ENCODE measurements at regions not wholly inside any gene's neighbourhood (a gene's known extent, or its start where the extent isn't known, plus 50 kb on each side); places are given as distances from the start of the nearest gene placed in this dataset.
"Not testable (repeated sequence)": the region's sequence is repeated elsewhere in the genome, so short reads cannot be mapped to it uniquely, and the experiment has no call there.

DNA sequence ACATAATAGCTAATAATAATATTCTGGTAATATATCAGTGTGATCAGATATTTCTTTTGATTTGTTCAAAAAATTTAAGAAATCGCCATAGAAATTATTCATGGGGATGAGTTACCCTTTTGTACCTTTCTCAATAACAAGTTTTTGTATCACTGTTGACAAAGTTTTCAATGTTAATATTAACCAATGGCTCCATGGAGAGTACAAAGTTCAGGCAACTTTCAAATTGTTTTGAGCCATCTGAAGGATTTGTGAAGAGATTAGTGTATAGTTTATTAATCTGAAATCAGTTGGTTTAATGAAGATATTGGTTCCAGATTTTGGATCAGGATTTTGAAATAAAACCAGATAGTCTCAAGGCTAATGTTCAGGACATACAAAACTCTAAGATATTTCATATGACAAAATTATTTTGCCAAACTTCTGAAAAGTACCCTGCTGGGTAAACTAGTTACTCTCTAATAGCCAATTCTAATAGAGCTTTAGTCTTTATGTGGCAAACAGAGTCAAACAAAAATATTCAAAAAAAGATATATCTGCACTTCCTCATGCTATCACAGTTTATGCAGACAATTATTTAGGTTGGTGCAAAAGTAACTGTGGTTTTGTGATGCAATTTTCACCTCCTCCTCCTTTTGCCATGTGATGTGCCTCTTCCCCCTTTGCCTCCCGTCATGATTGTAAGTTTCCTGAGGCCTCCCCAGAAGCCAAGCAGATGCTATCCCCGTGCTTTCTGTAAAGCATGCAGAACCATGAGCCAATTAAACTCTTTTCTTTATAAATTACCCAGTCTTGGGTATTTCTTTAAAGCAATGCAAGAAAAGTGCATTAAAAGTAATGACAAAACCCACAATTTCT lies 1105.0 kb downstream of the PLA2G4A start:
- no peak for DNase-seq

DNA sequence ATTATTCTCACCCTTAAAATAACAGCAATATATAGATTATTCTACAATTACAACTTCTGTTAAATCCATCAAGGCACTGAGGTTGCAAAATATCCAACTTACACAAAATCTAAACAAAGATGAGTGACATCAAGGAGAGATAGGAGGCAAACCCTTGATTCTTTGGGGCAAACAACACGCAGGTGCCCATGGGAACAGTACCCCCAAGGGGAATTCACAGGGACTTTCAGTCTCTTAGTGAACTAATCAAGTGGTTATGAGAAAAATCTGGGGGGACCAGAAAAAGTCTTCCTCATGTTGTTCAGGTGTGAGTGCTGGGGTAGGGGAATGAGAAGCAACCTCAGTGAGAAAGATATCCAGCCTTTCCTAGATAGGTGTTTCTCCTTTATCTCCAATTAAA lies 1107.9 kb downstream of the PLA2G4A start:
- DNase-seq, result no peak

DNA sequence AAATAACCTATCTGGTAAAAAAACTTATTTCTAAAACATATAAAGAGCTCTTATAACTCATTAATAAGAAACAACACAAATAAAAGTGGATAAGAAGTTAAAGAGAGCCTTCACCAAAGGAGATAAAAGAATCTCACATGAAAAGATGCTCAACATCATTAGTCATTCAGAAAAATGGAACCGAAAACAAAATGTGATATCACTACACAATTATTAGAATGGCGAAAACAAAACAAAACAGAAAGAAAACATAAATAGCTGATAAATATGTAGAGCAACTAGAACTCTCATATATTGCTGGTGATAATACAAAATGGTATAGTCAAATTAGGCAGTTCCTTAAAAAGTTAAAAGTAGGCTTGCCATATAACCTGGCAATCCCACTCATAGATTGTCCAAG lies 1109.3 kb downstream of the PLA2G4A start:
- no peak for DNase-seq

DNA sequence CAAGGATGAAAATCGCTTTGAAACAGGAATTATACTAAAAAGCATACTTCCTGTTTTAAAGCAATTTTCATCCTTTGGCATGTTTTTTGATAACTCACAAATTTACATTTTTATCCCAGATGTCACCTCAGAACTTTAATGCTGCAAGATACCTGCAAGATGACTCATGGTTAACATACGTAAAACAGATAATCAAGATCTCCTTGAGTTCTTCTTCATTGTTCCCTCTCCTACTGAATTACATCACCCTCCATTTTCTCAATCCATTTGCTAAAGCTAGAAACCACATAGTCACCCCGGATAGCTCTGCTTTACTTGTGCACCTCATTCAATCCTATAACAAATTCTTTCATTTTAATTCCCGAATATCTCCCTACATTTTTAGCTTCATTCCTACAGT lies 1114.2 kb downstream of the PLA2G4A start:
- DNase-seq, result no peak

DNA sequence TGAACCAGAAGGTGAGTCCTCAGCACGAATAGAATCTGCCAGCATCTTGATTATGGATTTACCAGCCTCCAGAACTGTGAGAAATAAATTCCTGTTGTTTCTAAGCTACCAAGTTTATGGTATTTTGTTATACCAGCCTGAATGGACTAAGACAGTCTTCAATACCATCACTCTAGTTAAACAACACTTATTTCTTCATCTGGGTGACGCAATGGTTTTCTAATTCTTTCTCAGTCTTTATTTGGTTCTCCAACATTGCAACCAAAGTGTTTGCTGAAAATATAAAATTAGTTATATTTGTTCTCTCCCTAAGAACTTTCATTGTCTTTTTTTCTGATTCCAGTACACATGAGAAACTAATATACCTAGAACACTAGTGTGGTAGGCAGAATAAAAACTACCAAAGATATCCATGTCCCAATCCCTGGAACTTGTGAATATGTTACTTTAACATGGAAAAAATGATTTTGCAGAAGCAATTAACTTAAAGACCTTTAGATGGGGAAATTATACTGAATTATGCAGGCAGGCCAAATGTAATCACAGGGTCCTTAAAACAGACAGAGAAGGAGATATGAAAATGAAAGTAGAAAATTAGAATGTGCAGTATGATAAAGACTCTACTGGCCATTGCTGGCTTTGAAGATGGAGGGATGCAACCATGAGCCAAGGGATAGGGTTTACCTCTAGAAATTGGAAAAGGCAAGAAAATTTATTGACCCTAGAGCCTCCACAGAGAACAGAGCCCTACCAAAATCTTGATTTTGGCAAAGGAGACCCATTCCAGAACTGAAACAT lies 1115.1 kb downstream of the PLA2G4A start:
- DNase-seq, result no peak

DNA sequence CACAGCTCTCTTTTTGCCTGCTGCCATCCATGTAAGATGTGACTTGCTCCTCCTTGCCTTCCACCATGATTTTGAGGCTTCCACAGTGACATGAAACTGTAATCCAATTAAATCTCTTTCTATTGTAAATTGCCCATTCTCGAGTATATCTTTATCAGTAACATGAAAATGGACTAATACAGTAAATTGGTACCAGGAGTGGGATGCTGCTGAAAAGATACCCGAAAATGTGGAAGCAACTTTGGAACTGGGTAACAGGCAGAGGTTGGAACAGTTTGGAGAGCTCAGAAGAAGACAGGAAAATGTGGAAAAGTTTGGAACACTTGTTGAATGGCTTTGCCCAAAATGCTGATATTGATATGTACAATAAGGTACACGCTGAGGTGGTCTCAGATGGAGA lies 1117.9 kb downstream of the PLA2G4A start:
- DNase-seq, result not testable (repeated sequence)

DNA sequence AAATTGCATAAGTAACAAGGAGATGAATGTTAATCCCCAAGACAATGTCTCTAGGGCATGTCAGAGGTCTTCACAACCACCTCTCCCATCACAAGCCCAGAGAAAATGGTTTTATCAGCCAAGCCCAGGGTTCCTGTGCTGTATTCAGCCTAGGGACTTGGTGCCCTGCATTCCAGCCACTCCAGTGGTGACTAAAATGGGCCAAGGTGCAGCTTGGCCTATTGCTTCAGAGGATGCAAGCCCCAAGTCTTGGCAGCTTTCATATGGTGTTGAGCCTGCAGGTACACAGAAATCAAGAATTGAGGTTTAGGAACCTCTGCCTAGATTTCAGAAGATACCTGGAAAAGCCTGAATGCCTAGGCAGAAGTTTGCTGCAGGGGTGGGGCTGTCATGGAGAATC lies 1118.6 kb downstream of the PLA2G4A start:
- DNase-seq, result no peak

DNA sequence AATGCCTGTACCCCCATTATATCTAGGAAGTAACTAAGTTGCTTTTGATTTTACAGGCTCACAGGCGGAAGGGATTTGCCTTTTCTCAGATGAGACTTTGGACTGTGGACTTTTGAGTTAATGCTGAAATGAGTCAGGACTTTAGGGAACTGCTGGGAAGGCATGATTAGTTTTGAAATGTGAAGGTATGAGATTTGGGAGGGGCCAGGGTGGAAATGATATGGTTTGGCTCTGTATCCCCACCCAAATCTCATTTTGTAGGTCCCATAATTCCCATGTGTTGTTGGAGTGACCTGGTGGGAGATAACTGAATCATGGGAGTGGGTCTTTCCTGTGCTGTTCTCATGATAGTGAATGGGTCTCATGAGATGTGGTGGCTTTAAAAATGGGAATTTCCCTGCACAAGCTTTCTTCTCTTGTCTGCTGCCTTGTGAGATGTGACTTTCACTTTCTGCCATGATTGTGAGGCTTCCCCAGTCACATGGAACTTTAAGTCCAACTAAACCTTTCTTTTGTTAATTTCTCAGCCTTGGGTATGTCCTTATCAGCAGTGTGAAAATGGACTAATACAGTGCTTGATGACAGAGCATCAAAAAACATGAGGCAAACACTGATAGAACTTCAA lies 1119.5 kb downstream of the PLA2G4A start:
- no peak for DNase-seq

DNA sequence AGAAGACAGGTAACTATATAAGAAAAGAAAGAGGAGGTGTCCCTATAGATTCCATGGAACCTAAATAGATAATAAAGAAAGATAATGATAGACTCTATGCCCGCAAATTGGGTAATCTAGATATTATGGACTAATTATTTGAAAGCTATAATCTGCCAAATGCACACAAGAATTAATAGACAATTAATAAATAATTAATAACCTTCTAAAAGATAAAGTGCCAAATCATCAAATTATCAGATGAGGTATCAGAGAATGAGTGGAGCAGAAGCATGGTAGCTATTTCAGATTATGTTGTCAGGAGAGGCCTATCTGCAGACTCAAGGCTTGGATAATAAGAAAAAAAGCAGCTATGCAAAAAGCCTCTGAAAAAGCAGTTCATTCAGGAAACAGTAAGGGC lies 1120.8 kb downstream of the PLA2G4A start:
- DNase-seq, result no peak

DNA sequence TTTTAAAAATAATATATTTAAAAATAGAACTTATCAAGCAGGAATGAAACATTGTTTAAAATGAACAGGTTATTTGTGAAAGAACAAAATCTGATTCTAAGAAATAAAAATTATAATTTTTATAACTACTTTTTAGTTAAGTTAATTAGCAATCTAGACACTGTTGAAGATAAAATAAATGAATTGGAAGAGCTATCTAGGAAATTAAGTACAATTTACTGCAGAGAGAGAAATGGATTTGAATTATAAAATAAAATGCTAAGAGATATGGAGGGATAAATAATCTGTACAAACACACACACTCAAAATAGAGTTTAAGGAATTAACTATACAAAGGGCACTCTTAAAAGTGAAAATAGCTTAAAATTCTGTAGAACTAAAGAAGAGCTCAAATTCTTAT lies 1123.1 kb downstream of the PLA2G4A start:
- no peak for DNase-seq

DNA sequence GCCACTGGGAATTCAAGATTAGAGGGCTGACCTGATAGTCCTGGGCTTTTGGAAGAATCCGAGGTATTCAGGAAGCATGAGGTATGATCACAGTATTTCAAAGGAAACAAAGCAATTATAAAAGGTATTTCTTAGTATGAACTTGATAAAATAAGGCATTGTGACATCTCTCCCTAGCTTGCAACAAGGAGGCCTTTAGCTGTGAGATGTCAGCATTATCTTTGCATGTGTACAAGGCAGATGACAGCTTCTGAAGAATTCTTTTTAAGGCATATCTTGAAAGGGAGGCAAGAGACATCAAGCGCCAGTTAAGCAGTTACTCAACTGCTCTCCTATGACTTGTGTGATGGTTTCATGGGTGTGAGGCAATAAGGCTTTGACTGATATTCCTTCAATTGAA lies 1123.7 kb downstream of the PLA2G4A start:
- no peak for DNase-seq

DNA sequence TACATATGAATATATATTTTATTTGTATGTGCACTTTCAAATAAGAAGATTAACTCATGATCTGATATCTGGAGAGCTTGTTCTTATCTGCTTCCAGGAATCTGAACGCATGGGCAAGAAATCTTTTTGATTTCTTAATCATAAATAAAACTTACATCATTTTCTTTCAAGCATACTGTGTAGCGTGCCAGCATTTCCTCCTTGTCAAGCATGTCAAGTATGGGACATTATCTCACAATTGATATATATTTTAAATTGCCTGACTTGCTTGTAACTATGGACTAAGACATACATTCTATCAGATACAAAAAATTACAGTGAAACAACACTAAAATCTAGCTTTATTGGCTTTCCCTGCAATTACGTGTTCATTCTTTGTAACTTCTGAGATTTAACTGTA lies 1128.2 kb downstream of the PLA2G4A start:
- DNase-seq, result no peak

DNA sequence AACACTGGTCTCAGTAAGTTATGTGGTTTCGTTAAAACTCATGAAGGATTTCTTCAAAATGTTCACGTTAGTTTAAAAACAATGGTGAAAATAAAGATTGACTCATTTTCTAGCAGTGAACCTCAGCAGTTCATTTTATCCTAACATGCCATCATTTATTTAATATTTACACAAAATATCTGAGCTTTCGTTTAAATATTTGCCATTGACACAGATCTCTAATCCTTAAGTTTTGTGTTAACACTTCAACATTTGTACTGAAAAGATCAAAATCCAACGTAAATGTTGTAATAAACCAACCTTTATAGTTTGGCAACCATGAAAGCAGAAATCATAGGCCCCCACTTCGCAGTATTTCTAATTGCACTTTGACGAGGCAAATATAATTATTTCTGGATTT lies 1129.5 kb downstream of the PLA2G4A start:
- no peak for DNase-seq

DNA sequence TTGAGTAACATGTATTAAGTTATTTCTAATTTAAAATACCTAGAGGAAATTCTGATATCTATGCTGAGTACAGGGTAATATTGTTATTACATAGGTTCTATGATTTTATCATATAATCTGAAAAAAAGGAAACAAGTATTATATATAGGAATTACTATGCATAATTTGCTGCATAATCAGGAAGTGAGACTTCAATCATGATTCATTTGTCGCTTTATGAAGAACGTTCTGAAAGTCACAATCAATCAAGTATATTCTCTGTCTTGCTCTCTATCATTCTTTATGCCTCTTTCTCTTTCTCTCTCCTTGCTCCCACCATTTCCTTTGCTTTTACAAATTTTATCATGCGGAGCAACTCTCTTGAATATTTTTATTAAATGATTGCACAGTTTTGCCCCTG lies 1130.3 kb downstream of the PLA2G4A start:
- no peak for DNase-seq

DNA sequence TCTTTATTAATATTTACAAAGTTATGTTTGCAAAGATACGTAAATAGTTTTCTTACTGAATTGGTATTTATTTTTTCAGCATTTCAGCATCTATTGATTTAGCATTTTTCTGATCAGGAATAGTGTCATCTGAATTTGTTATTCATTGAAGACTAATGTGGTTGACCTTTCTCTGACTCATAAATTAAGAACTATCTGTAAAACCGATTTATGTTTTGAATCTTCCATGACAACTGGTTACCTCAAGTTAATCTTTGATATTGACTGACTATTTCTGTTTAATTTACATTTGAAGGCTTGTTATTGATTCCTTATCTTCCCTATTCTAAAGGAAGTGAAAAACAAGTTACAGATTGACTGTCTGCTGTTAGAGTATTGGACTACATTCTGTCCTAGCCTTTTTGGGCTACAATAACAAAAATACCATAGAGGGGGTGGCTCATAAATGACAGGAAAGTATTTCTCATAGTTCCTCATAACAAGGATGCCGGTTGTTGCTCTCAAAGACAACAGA lies 1131.4 kb downstream of the PLA2G4A start:
- no peak for DNase-seq

DNA sequence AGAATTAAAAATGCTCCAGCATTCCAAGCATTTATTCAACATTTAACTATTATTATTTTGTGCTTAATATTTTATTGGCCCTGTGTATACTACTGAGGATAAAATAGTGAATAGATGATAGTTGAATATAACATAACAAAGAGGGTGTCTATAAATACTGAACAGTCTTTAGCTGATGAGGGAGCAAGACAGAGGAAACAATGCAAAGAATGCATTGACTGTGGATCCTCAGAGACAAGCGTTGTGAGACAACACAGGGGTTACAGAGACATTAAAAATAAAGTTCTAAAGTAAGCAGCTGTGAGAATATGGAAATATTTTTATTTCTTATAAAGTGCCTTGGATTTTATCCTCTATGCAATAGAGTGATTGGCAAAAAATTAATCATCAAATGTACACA lies 1133.1 kb downstream of the PLA2G4A start:
- no peak for DNase-seq

DNA sequence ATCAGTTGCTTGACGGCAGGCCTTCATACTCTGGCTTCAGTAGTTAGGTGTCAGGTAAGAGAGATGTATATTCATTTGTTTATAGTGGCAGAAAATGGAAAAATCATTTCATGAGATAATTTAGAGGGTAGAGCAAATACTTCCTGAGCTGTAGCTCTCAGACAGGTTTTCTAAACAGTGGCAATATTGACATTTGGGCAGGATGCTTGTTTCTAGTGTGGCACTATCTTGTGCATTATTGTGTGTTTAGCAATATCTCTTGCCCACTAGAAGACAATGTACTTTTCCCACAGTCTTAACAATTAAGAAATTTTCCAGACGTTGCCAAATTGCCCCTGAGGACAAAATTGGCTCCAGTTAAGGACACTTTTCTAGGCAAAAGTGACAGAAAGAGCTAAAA lies 1143.1 kb downstream of the PLA2G4A start:
- DNase-seq, result no peak

DNA sequence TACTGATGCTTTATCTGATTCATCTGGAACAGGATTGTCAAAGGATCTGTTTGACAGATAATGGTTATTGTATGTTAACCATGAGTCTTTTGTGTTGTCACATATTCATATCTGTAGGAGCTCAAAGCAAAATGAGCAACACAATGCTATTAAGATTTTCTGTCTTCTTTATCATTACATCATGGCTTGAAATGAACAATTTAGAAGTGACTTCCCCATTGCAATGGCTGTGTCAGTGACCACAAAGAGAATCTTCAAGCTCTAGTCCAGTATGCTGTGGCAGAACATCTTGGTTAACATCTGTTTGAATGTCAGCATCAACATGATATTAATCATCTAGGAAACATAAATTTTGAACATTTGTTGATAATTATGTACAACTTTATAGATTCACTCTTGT lies 1148.5 kb downstream of the PLA2G4A start:
- DNase-seq, result no peak

DNA sequence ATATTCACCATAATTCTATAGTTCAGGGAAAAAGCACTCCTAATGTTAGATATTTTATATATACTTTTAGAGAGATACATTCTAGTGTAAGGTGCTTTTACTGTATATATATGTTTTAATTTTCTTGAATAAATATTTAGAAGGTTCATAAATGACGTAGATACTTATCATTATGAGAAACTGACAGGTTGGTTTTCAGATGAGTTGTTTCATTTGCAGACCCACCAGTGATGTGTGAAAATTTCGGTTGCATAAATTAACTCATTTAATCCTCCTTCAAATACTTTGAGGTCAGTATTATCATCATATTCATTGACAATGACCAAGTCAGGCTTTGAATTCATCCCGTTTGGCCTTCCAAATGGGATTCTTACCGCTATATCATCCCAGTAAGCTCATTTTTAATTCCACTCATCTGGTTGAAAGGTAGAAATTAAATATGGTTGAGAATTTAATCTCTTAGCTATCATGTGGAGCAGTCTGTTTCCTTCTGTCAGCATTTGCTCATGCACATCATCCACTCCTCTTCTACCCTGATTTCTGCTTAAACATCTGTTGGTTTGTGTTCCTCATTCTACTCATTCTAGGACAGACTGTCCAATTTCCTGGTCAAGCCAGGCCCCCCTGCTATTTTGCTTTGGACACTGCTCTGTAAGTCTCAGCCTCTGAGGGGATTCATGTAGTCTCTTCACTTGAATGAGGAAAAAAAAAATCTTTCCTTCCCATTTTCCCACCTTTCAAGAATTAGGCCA lies 1156.6 kb downstream of the PLA2G4A start:
- DNase-seq, result no peak

DNA sequence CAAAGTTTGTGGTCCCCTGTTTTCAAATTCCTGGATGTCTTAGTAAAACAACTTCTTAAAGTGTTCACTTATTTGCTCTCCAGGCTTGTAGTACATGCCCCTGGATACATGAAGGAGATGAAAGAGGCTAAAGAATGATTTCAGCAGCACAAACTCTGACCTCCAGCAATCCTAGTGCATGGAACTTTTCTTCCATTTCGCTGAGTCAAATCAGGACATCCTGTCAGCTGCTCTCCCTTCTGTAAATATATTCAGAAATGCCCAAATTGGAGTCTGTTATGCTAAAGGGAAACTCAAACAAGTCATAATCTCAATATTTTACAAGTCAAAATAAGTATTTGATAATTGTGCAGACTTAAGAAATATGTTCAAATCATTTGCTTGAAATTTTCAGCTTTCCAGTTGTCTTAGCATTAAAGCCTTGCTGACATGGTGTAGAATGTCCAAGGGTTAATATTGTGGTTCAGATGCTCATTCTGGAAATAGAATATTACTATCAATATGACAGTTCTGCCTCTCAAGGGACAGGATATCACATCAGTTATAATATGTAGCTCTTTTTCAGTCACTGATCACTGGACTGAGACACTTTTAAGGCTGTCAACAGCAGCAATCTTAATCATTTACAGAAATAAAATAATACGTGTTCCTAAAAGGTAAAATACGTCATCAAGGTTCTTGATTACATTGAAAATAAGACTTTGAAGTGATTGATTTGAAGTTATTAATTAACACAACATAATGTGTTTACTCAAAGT lies 1157.3 kb downstream of the PLA2G4A start:
- DNase-seq, result no peak

DNA sequence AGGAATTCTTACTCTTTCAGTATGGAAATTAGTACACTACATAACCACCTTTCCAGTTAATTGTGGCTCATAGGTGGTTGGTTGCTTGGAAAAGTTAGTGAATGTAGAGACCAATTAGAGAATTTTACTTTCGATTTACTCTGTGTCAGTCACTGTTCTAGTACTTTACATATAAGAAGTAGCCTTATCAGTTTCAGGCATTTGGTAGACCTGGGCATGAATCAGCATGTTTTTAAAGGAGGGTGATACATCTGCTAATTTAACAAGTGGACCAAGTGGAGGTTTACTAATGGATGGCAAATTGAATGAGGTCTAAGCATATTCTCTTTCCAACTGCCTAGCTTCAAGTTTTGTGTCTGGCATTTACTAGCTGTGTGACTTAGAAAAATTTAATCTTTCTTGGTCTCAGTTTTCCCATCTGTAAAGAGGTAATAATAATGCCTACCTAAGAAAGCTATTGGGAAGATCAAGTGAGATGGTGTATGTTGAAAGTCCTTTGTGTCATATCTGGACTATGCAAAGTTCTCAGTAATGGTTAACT lies 1158.6 kb downstream of the PLA2G4A start:
- no peak for DNase-seq

DNA sequence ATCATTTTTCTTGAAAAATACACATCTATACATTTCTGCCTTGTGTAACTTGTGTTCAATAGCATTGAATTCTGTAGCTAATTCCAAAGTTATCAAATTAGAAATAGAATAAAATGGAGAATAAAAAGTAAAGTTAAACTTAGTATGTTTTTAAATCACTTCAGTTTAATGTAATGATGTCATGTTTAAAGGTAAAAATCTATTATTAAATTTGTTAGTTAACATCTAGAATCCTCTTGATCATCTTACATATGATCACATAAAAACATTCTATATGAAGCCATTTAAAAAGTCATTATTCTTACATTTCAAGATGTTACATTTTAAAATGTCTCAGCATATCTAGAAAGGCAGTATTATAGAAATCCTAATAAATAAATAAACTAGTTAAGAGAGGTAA lies 1163.2 kb downstream of the PLA2G4A start:
- no peak for DNase-seq
